ENCODE measurements at regions not wholly inside any gene's neighbourhood (a gene's known extent, or its start where the extent isn't known, plus 50 kb on each side); places are given as distances from the start of the nearest gene placed in this dataset.

- no peak for TF ChIP-seq EZH2 (IDR thresholded peaks at IDR 0.05; ENCODE audit: low read depth)
- TF ChIP-seq, protein P1, sequence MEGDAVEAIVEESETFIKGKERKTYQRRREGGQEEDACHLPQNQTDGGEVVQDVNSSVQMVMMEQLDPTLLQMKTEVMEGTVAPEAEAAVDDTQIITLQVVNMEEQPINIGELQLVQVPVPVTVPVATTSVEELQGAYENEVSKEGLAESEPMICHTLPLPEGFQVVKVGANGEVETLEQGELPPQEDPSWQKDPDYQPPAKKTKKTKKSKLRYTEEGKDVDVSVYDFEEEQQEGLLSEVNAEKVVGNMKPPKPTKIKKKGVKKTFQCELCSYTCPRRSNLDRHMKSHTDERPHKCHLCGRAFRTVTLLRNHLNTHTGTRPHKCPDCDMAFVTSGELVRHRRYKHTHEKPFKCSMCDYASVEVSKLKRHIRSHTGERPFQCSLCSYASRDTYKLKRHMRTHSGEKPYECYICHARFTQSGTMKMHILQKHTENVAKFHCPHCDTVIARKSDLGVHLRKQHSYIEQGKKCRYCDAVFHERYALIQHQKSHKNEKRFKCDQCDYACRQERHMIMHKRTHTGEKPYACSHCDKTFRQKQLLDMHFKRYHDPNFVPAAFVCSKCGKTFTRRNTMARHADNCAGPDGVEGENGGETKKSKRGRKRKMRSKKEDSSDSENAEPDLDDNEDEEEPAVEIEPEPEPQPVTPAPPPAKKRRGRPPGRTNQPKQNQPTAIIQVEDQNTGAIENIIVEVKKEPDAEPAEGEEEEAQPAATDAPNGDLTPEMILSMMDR (conservative IDR thresholded peaks at IDR 0.05): no peak
Measured at GRCh38 chr17:77501101-77501566, 360.4 kb downstream of the SEC14L1 start.
